IMR-90 (cell line): ENCODE measurements at regions not wholly inside any gene's neighbourhood (a gene's known extent, or its start where the extent isn't known, plus 50 kb on each side); places are given as distances from the start of the nearest gene placed in this dataset.

Experiments used
- ATAC-seq: fragments of 200-7000 bp; cut with Tn5 transposase; 2 replicates; pipeline ENCODE4 v1.9.1; 2020; ENCODE audit warnings: low read depth, mild to moderate bottlenecking, moderate library complexity
- BruUV-seq: library from RNA; stranded (reverse); fragments of 400-500 nt; replicated peaks from 2 replicates; lab custom pipeline; 2021; lab: Mats Ljungman, UMichigan
- CTCF ChIA-PET: fragments of 300-600 bp; formaldehyde crosslinking; extraction: SDS; loops from one replicate; lab custom pipeline; 2021; ENCODE audit warnings: antibody characterized with exemption; lab: Yijun Ruan, JAX
- POLR2A ChIA-PET: fragments of 300-600 bp; sonication (Branson Sonifier 250); formaldehyde crosslinking; loops from one replicate; lab custom pipeline; 2022; ENCODE audit warnings: antibody characterized with exemption; ENCODE audit not compliant: unreplicated experiment; lab: Charles Lee
- DNase-seq: peaks from one replicate; pipeline ENCODE4 v3.0.0; 2013
- H2AFZ ChIP-seq: replicated peaks from 2 replicates; pipeline ENCODE3; 2013; ENCODE audit warnings: low read length, mild to moderate bottlenecking; ENCODE audit not compliant: poor library complexity
- H2AK5ac ChIP-seq: 2 replicates; pipeline ENCODE4 v1.6.1; 2013; ENCODE audit warnings: low read depth, low read length, inconsistent platforms
- H2AK9ac ChIP-seq: replicated peaks from 2 replicates; pipeline ENCODE3; 2013; ENCODE audit warnings: mild to moderate bottlenecking, low read depth, low read length, moderate library complexity; ENCODE audit not compliant: poor library complexity
- H2BK120ac ChIP-seq: 2 replicates; pipeline ENCODE4 v1.6.1; 2013; ENCODE audit warnings: low read depth, low read length, inconsistent platforms
- H2BK15ac ChIP-seq: 3 replicates; pipeline ENCODE4 v1.6.1; 2013; ENCODE audit warnings: low read depth, low read length, inconsistent platforms
- H2BK20ac ChIP-seq: 2 replicates; pipeline ENCODE4 v1.6.1; 2013; ENCODE audit warnings: low read depth, mild to moderate bottlenecking, inconsistent platforms, low read length, moderate library complexity
- H2BK5ac ChIP-seq: 2 replicates; pipeline ENCODE4 v1.6.1; 2013; ENCODE audit warnings: mild to moderate bottlenecking, low read depth, low read length, inconsistent platforms; ENCODE audit not compliant: poor library complexity, severe bottlenecking
- H3K14ac ChIP-seq: replicated peaks from 2 replicates; pipeline ENCODE4 v1.6.1; 2013; ENCODE audit warnings: low read depth, low read length, inconsistent platforms
- H3K18ac ChIP-seq: 2 replicates; pipeline ENCODE4 v1.6.1; 2013; ENCODE audit warnings: low read depth, low read length, control low read depth
- H3K23ac ChIP-seq: 2 replicates; pipeline ENCODE4 v1.6.1; 2013; ENCODE audit warnings: low read depth, low read length, inconsistent platforms
- H3K27ac ChIP-seq: 2 replicates; pipeline ENCODE4 v1.5.1; 2013; ENCODE audit warnings: mild to moderate bottlenecking, control low read depth, low read length; ENCODE audit not compliant: insufficient read depth
- H3K27me3 ChIP-seq: 2 replicates; pipeline ENCODE4 v1.6.1; 2013; ENCODE audit warnings: low read length; ENCODE audit not compliant: control insufficient read depth, insufficient read depth
- H3K36me3 ChIP-seq: 2 replicates; pipeline ENCODE4 v1.6.1; 2013; ENCODE audit warnings: low read length, mixed read lengths; ENCODE audit not compliant: control insufficient read depth, insufficient read depth
- H3K4ac ChIP-seq: 2 replicates; pipeline ENCODE4 v1.6.1; 2013; ENCODE audit warnings: low read depth, low read length, inconsistent platforms
- H3K4me1 ChIP-seq: 2 replicates; pipeline ENCODE4 v1.6.1; 2013; ENCODE audit warnings: low read length, mixed read lengths; ENCODE audit not compliant: control insufficient read depth, insufficient read depth
- H3K4me2 ChIP-seq: 2 replicates; pipeline ENCODE4 v1.6.1; 2013; ENCODE audit warnings: low read depth, mild to moderate bottlenecking, control low read depth, low read length, moderate library complexity
- H3K4me3 ChIP-seq: 2 replicates; pipeline ENCODE4 v1.5.1; 2013; ENCODE audit warnings: low read depth, mild to moderate bottlenecking, control low read depth, low read length, moderate library complexity; ENCODE audit not compliant: insufficient read depth
- H3K56ac ChIP-seq: 2 replicates; pipeline ENCODE4 v1.6.1; 2013; ENCODE audit warnings: low read length, inconsistent platforms; ENCODE audit not compliant: insufficient read depth; ENCODE audit errors: extremely low read depth
- H3K79me1 ChIP-seq, 2 experiments: 2 replicates each; pipeline ENCODE4 v1.6.1; 2013; ENCODE audit warnings: low read length in 2 of 2, inconsistent platforms in 1 of 2, low read depth in 1 of 2
- H3K9ac ChIP-seq: 2 replicates; pipeline ENCODE4 v1.6.1; 2013; ENCODE audit warnings: low read depth, low read length, control low read depth
- H3K9me1 ChIP-seq: 2 replicates; pipeline ENCODE4 v1.6.1; 2013; ENCODE audit warnings: low read length, inconsistent platforms; ENCODE audit not compliant: insufficient read depth
- H3K9me3 ChIP-seq: 2 replicates; pipeline ENCODE4 v1.6.1; 2013; ENCODE audit warnings: low read length; ENCODE audit not compliant: control insufficient read depth, insufficient read depth
- H4K20me1 ChIP-seq: 2 replicates; pipeline ENCODE4 v1.6.1; 2013; ENCODE audit warnings: low read length, inconsistent platforms; ENCODE audit not compliant: insufficient read depth
- H4K5ac ChIP-seq: 2 replicates; pipeline ENCODE4 v1.6.1; 2013; ENCODE audit warnings: mild to moderate bottlenecking, low read depth, low read length, control low read depth
- H4K8ac ChIP-seq, 2 experiments: 2 replicates each; pipeline ENCODE4 v1.6.1; 2013; ENCODE audit warnings: low read depth in 2 of 2, low read length in 2 of 2, control low read depth in 1 of 2, inconsistent platforms in 1 of 2
- H4K91ac ChIP-seq: 2 replicates; pipeline ENCODE4 v1.6.1; 2013; ENCODE audit warnings: low read depth, low read length, inconsistent platforms; ENCODE audit not compliant: insufficient read depth
- BHLHE40 ChIP-seq: fragments of 150-350 bp; IDR thresholded peaks from 2 replicates; pipeline ENCODE4 v1.6.1; 2016; ENCODE audit warnings: mild to moderate bottlenecking, low read depth, low read length
- CEBPB ChIP-seq: IDR thresholded peaks from 2 replicates; pipeline ENCODE4 v1.6.1; 2012; ENCODE audit warnings: low read depth, low read length, improper control_type of control experiment
- CHD1 ChIP-seq: IDR thresholded peaks from 2 replicates; pipeline ENCODE4 v1.6.1; 2012; ENCODE audit warnings: low read depth, low read length, improper control_type of control experiment
- MAFK ChIP-seq: IDR thresholded peaks from 2 replicates; pipeline ENCODE4 v1.6.1; 2012; ENCODE audit warnings: low read depth, low read length, improper control_type of control experiment
- MAZ ChIP-seq: IDR thresholded peaks from 2 replicates; pipeline ENCODE4 v1.6.1; 2012; ENCODE audit warnings: low read depth, mild to moderate bottlenecking, low read length, improper control_type of control experiment, moderate library complexity, borderline replicate concordance
- MXI1 ChIP-seq: IDR thresholded peaks from 2 replicates; pipeline ENCODE4 v1.6.1; 2012; ENCODE audit warnings: low read depth, mild to moderate bottlenecking, low read length, moderate library complexity, borderline replicate concordance
- NFE2L2 ChIP-seq: fragments of 150-350 bp; IDR thresholded peaks from 2 replicates; pipeline ENCODE4 v1.6.1; 2016; ENCODE audit warnings: low read depth, mild to moderate bottlenecking, low read length
- POLR2A ChIP-seq: IDR thresholded peaks from 2 replicates; pipeline ENCODE4 v1.6.1; 2012; ENCODE audit warnings: mild to moderate bottlenecking, low read depth, low read length
- RCOR1 ChIP-seq: IDR thresholded peaks from 2 replicates; pipeline ENCODE4 v1.6.1; 2012; ENCODE audit warnings: mild to moderate bottlenecking, low read length, improper control_type of control experiment; ENCODE audit not compliant: insufficient replicate concordance
- SMC3 ChIP-seq: fragments of 150-350 bp; IDR thresholded peaks from 2 replicates; pipeline ENCODE4 v1.6.1; 2016; ENCODE audit warnings: low read depth, mild to moderate bottlenecking, antibody characterized with exemption, low read length, moderate library complexity
- USF2 ChIP-seq: fragments of 150-350 bp; IDR thresholded peaks from 2 replicates; pipeline ENCODE4 v1.6.1; 2017; ENCODE audit warnings: mild to moderate bottlenecking, antibody characterized with exemption, low read length, low read depth
- WGBS, 2 experiments: methylation state at CpG; one replicate each; pipeline versions ENCODE4 v1.1.5 to v1.1.7; 2013; ENCODE audit warnings: missing lambda C conversion rate in 2 of 2; ENCODE audit not compliant: insufficient read length in 1 of 2; ENCODE audit errors: extremely low coverage in 2 of 2; 5-methylcytosine and 5-hydroxymethylcytosine counted together
- dilution Hi-C: fragments of 300-500 bp; cut with HindIII; formaldehyde crosslinking; loops from one replicate; pipeline ENCODE4 v1.14.3; 2018; ENCODE audit warnings: low sequenced_read_pairs; ENCODE audit not compliant: unreplicated experiment
- in situ Hi-C: fragments of 300-500 bp; cut with MboI; formaldehyde crosslinking; loops from 3 replicates; pipeline ENCODE4 v1.14.3; 2019; ENCODE audit warnings: low sequenced_read_pairs, inconsistent platforms, mixed read lengths
- intact Hi-C: fragments of 100-400 bp; cut with micrococcal nuclease; formaldehyde crosslinking; loops from 2 replicates; pipeline ENCODE4 v1.10.0; 2022
- TF ChIP-seq, protein P1 (sequence below): fragments of 150-350 bp; IDR thresholded peaks from 2 replicates; pipeline ENCODE4 v1.6.1; 2016; ENCODE audit warnings: low read depth, mild to moderate bottlenecking, low read length, moderate library complexity, borderline replicate concordance

GRCh38 chr7:98727146-98727709, 110.1 kb downstream of the NPTX2 start:
- intact Hi-C loops = no loop called here
- ChIA-PET CTCF (no interaction called here), POLR2A (no interaction called here)
- H3K27me3 ChIP-seq = no peaks in the 10 kb centered on the region
- H3K4me3 ChIP-seq = no peak overlapping the region
- H3K4ac ChIP-seq = no peak overlapping the region
- H2BK5ac ChIP-seq = no peak overlapping the region
- H3K18ac ChIP-seq = no peak overlapping the region
- no peak overlapping the region for H3K4me2 ChIP-seq
- no peak overlapping the region for H2BK120ac ChIP-seq
- H4K91ac ChIP-seq = no peak overlapping the region
- no peaks in the 10 kb centered on the region for H3K79me1 ChIP-seq
- BruUV-seq = no TSS peak
- H3K36me3 ChIP-seq = no peaks in the 10 kb centered on the region
- H2BK15ac ChIP-seq = no peak overlapping the region
- no peaks in the 10 kb centered on the region for H3K4me1 ChIP-seq
- no peak overlapping the region for H4K8ac ChIP-seq
- H3K56ac ChIP-seq = no peak overlapping the region
- peaks cover 7% of the 10 kb centered on the region; the same call in 1 of the 2 replicates for H3K9me3 ChIP-seq
- H4K20me1 ChIP-seq = no peaks in the 10 kb centered on the region
- H3K14ac ChIP-seq = no peak overlapping the region
- no peak for ATAC-seq
- WGBS, 2 experiments = no CpG with 5 or more reads among the region's 7 CpGs
- no peak overlapping the region for H2AFZ ChIP-seq
- DNase-seq = no peak
- H3K9ac ChIP-seq = no peak overlapping the region
- H4K5ac ChIP-seq = no peak overlapping the region
- no peak overlapping the region for H2BK20ac ChIP-seq
- dilution Hi-C loops = no loop called here
- H3K27ac ChIP-seq = no peak overlapping the region
- H2AK9ac ChIP-seq = no peak overlapping the region
- no peak overlapping the region for H2AK5ac ChIP-seq
- no peaks in the 10 kb centered on the region for H3K9me1 ChIP-seq
- TF ChIP-seq, protein P1, sequence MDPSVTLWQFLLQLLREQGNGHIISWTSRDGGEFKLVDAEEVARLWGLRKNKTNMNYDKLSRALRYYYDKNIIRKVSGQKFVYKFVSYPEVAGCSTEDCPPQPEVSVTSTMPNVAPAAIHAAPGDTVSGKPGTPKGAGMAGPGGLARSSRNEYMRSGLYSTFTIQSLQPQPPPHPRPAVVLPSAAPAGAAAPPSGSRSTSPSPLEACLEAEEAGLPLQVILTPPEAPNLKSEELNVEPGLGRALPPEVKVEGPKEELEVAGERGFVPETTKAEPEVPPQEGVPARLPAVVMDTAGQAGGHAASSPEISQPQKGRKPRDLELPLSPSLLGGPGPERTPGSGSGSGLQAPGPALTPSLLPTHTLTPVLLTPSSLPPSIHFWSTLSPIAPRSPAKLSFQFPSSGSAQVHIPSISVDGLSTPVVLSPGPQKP = no peak
- TF ChIP-seq RCOR1 (no peak), POLR2A (no peak), MAFK (no peak), MXI1 (no peak), USF2 (no peak), CEBPB (no peak), BHLHE40 (no peak), NFE2L2 (no peak), SMC3 (no peak), MAZ (no peak), CHD1 (no peak)
- H3K23ac ChIP-seq = no peak overlapping the region
- in situ Hi-C loops = loop anchor here (25.0 kb wide), 1 partner anchor 415 kb away; no protein-coding TSS in a partner anchor
